Endothelial cell (in vitro differentiated cells): ENCODE measurements at regions not wholly inside any gene's neighbourhood (a gene's known extent, or its start where the extent isn't known, plus 50 kb on each side); places are given as distances from the start of the nearest gene placed in this dataset.

ENCODE experiments used
- DNase-seq: peaks from one replicate; pipeline ENCODE4 v3.0.0; 2021; ENCODE audit warnings: low spot score
- H3K27ac Mint-ChIP-seq: one replicate; pipeline ENCODE4 v1.8.0; 2021; ENCODE audit warnings: mixed read lengths, inconsistent platforms; ENCODE audit not compliant: unreplicated experiment
- H3K27me3 Mint-ChIP-seq: one replicate; pipeline ENCODE4 v1.8.0; 2021; ENCODE audit warnings: mild to moderate bottlenecking, moderate library complexity, mixed read lengths, inconsistent platforms; ENCODE audit not compliant: unreplicated experiment
- H3K36me3 Mint-ChIP-seq: one replicate; pipeline ENCODE4 v1.8.0; 2021; ENCODE audit warnings: mild to moderate bottlenecking, low read depth, mixed read lengths, inconsistent platforms; ENCODE audit not compliant: unreplicated experiment
- H3K4me1 Mint-ChIP-seq: one replicate; pipeline ENCODE4 v1.8.0; 2021; ENCODE audit warnings: mild to moderate bottlenecking, mixed read lengths, inconsistent platforms; ENCODE audit not compliant: unreplicated experiment
- H3K4me3 Mint-ChIP-seq: one replicate; pipeline ENCODE4 v1.8.0; 2021; ENCODE audit warnings: mild to moderate bottlenecking, mixed read lengths, inconsistent platforms; ENCODE audit not compliant: unreplicated experiment
- H3K9me3 Mint-ChIP-seq: one replicate; pipeline ENCODE4 v1.8.0; 2021; ENCODE audit warnings: mixed read lengths, inconsistent platforms; ENCODE audit not compliant: unreplicated experiment
- CTCF ChIP-seq: fragments of 200-600 bp; sonication (generic); IDR thresholded peaks from one replicate; pipeline ENCODE4 v1.5.0; 2021; ENCODE audit warnings: antibody characterized with exemption; ENCODE audit not compliant: unreplicated experiment

GRCh38 chr4:97493815-97494518, 649.3 kb downstream of the STPG2 start:
- TF ChIP-seq CTCF, result no peak
- Mint-ChIP-seq H3K27me3 (no peaks in the 10 kb centered on the region), H3K27ac (no peak overlapping the region), H3K9me3 (no peaks in the 10 kb centered on the region), H3K4me3 (no peak overlapping the region), H3K36me3 (no peaks in the 10 kb centered on the region), H3K4me1 (peaks cover 12% of the 10 kb centered on the region)
- no peak for DNase-seq

- TF ChIP-seq CTCF, result no peak
- no peak for DNase-seq
- peaks cover 13% of the 10 kb centered on the region for H3K4me1 Mint-ChIP-seq
- H3K36me3 Mint-ChIP-seq, result no peaks in the 10 kb centered on the region
- no peaks in the 10 kb centered on the region for H3K9me3 Mint-ChIP-seq
- no peaks in the 10 kb centered on the region for H3K27me3 Mint-ChIP-seq
- H3K27ac Mint-ChIP-seq, result peak overlapping the region; percentile 59
- no peak overlapping the region for H3K4me3 Mint-ChIP-seq
These were observed 646.9 kb downstream of the STPG2 start for GRCh38 chr4:97496298-97496873.

- Mint-ChIP-seq H3K27me3 (no peaks in the 10 kb centered on the region), H3K36me3 (no peaks in the 10 kb centered on the region), H3K4me3 (no peak overlapping the region), H3K4me1 (peaks cover 13% of the 10 kb centered on the region), H3K9me3 (no peaks in the 10 kb centered on the region), H3K27ac (no peak overlapping the region)
- DNase-seq, result no peak
- no peak for TF ChIP-seq CTCF
These were observed 644.4 kb downstream of the STPG2 start for GRCh38 chr4:97498875-97499274.

GRCh38 chr4:97500423-97500822, 642.9 kb downstream of the STPG2 start:
- no peak overlapping the region for H3K4me3 Mint-ChIP-seq

More at GRCh38 chr4:97500423-97500822, 642.9 kb downstream of the STPG2 start:
- Mint-ChIP-seq H3K9me3 (no peaks in the 10 kb centered on the region), H3K27ac (no peak overlapping the region), H3K27me3 (no peaks in the 10 kb centered on the region), H3K36me3 (no peaks in the 10 kb centered on the region), H3K4me1 (peaks cover 13% of the 10 kb centered on the region)
- DNase-seq, result no peak
- TF ChIP-seq CTCF, result no peak
